BE2C (cell line): ENCODE measurements at regions not wholly inside any gene's neighbourhood (a gene's known extent, or its start where the extent isn't known, plus 50 kb on each side); places are given as distances from the start of the nearest gene placed in this dataset.

Experiments used
- DNase-seq: peaks from one replicate; pipeline ENCODE4 v3.0.0-alpha.2; 2020
- H3K27me3 ChIP-seq: fragments of 250-450 bp; sonication (Bioruptor Pico); 2 replicates; pipeline ENCODE4 v1.5.1; 2020; ENCODE audit warnings: mild to moderate bottlenecking
- H3K36me3 ChIP-seq: fragments of 250-450 bp; sonication (Bioruptor Pico); 2 replicates; pipeline ENCODE4 v1.5.1; 2020; ENCODE audit warnings: mild to moderate bottlenecking
- H3K4me1 ChIP-seq: fragments of 250-450 bp; sonication (Bioruptor Pico); 2 replicates; pipeline ENCODE4 v1.5.1; 2020
- H3K4me3 ChIP-seq: 2 replicates; pipeline ENCODE4 v1.5.1; 2011; ENCODE audit warnings: low read depth, low read length
- H3K9me3 ChIP-seq: fragments of 250-450 bp; sonication (Bioruptor Pico); 2 replicates; pipeline ENCODE4 v1.5.1; 2020
- TF ChIP-seq, protein P1 (sequence below): IDR thresholded peaks from 2 replicates; pipeline ENCODE4 v1.5.1; 2012; ENCODE audit warnings: mild to moderate bottlenecking, low read depth, low read length

DNA sequence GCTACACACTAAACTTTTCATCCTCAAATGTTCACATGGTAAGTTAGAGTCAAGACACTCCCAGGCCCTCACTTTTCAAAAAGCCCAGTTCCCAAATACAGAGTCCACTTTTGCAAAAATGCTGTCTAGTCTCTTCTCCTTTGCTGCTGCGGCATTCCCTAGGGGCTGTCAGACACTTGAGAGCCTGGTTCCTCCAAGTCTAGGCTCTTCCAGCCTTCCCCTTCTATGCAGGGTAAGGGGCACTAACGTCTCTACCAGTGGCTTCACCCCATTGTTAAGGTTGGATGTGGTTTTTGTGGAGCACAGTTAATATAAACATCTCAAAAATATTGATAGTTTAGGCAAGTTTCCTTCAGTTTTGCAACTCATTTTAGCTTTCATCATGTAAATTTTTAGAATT lies 181.5 kb downstream of the KIF18A start:
- no peaks in the 10 kb centered on the region for H3K36me3 ChIP-seq
- no peak for DNase-seq
- TF ChIP-seq, protein P1, sequence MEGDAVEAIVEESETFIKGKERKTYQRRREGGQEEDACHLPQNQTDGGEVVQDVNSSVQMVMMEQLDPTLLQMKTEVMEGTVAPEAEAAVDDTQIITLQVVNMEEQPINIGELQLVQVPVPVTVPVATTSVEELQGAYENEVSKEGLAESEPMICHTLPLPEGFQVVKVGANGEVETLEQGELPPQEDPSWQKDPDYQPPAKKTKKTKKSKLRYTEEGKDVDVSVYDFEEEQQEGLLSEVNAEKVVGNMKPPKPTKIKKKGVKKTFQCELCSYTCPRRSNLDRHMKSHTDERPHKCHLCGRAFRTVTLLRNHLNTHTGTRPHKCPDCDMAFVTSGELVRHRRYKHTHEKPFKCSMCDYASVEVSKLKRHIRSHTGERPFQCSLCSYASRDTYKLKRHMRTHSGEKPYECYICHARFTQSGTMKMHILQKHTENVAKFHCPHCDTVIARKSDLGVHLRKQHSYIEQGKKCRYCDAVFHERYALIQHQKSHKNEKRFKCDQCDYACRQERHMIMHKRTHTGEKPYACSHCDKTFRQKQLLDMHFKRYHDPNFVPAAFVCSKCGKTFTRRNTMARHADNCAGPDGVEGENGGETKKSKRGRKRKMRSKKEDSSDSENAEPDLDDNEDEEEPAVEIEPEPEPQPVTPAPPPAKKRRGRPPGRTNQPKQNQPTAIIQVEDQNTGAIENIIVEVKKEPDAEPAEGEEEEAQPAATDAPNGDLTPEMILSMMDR, result no peak
- no peaks in the 10 kb centered on the region for H3K9me3 ChIP-seq
- no peak overlapping the region for H3K4me3 ChIP-seq
- no peaks in the 10 kb centered on the region for H3K4me1 ChIP-seq
- H3K27me3 ChIP-seq, result no peaks in the 10 kb centered on the region

DNA sequence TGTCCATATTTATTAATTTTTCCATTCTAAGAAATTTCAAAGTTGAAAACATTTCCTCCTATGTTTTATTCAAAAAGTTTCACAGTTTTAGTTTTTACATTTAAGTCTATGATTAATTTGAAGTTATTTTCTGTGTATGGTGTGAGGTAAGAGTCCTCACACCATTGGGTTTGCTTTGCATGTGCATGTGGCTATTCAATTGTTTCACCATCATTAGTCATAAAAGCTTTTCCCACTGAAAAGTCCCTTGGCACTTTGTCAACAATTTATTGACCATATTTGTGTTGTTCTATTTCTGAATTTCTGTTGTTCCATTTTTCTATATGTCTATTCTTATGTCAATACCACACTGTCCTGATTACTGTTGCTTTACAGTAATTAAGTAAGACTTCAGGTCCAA lies 186.5 kb downstream of the KIF18A start:
- no peaks in the 10 kb centered on the region for H3K4me1 ChIP-seq
- no peak for DNase-seq
- H3K9me3 ChIP-seq, result no peaks in the 10 kb centered on the region
- no peaks in the 10 kb centered on the region for H3K27me3 ChIP-seq
- TF ChIP-seq, protein P1, result no peak
- no peak overlapping the region for H3K4me3 ChIP-seq
- H3K36me3 ChIP-seq, result no peaks in the 10 kb centered on the region

DNA sequence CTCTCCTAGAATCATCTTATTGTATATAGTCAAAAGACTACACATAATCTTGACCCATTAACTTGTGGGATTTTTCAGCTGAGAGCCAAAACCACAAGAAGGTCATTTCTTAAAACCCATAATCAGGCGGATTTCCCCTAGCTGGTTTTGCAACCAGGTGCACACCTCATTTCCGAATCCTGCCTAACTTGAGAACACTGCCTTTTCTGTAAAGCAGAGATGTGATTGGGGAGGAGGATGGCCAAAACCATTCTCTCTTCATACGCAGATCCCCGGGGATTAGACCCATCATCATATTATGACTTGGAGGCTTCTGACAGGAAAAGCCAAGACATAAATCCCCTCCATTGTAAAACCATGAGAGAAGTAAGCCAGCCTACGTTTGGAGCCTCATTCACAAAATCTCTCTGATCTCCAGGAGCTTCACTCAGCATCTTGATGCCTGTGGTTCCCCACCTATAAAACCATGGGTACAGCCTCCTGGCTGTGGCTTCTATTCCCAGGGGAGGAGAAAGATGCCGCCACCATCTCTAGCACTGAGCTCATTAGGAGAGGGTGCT lies 191.3 kb downstream of the KIF18A start:
- Histone ChIP-seq H3K36me3 (no peaks in the 10 kb centered on the region), H3K9me3 (no peaks in the 10 kb centered on the region), H3K4me3 (no peak overlapping the region), H3K4me1 (no peaks in the 10 kb centered on the region), H3K27me3 (no peaks in the 10 kb centered on the region)
- TF ChIP-seq, protein P1, result no peak
- no peak for DNase-seq

DNA sequence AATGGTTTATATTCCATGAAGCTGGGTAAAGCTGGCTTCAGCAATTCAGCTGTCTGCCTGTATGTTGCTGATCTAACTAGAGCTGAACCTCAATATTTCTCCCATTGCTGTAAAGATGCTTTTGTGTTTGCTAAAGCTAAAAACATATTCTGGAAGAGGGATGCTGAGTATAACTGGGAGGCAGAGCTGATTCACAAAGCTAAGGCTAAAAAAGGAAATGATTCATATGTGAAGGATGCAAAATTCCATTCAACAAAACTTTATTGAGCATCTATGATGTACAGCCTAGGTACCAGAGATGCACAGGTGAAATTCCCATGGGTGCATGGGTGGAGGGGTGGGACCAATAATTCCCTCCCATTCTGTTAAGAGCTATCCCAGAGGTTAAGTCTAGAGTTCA lies 193.9 kb downstream of the KIF18A start:
- DNase-seq, result no peak
- Histone ChIP-seq H3K4me3 (no peak overlapping the region), H3K4me1 (no peaks in the 10 kb centered on the region), H3K9me3 (no peaks in the 10 kb centered on the region), H3K36me3 (no peaks in the 10 kb centered on the region), H3K27me3 (no peaks in the 10 kb centered on the region)
- TF ChIP-seq, protein P1, result no peak

DNA sequence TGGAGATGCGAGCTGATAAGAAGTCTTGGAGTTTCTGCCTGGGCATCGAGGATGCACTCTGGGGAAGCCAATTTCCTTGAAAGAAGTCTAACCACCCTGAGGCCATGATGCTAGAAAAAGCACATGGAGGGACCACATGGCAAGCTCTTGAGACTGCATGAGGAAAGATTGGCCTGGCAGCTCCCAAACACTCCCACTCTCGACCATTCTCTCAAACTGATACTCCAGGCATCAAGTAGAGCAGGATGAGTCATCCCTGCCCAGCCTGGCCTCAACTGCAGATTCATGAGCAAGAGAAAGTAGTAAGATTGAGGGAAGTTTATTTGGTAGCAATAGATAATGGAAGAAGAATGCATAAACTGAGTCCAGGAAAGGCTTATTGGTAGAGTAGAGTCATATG lies 194.3 kb downstream of the KIF18A start:
- no peaks in the 10 kb centered on the region for H3K36me3 ChIP-seq
- H3K4me1 ChIP-seq, result no peaks in the 10 kb centered on the region
- no peak overlapping the region for H3K4me3 ChIP-seq
- no peaks in the 10 kb centered on the region for H3K9me3 ChIP-seq
- H3K27me3 ChIP-seq, result no peaks in the 10 kb centered on the region
- DNase-seq, result no peak
- TF ChIP-seq, protein P1, result no peak

DNA sequence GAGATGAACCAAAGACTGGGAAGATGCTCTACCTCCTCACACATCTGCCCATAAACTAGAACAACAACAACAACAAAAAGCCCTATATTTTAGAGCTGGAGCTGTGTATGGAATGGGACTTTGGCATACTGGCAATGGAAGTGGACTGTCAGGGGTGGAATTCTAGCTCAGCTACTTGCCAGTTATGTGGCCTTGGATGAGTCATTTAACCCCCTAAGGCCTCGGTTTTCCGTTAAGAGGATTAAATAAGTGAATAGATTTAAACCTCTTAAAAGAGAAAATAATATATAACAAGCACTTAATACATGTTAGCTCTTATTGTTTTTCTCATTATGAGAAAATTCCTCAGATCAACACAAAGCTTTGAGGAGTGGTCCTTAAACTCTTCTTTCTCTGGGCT lies 195.0 kb downstream of the KIF18A start:
- Histone ChIP-seq H3K36me3 (no peaks in the 10 kb centered on the region), H3K9me3 (no peaks in the 10 kb centered on the region), H3K4me3 (no peak overlapping the region), H3K27me3 (no peaks in the 10 kb centered on the region), H3K4me1 (no peaks in the 10 kb centered on the region)
- DNase-seq, result no peak
- TF ChIP-seq, protein P1, result no peak
